ENCODE measurements at regions not wholly inside any gene's neighbourhood (a gene's known extent, or its start where the extent isn't known, plus 50 kb on each side); places are given as distances from the start of the nearest gene placed in this dataset.

DNA sequence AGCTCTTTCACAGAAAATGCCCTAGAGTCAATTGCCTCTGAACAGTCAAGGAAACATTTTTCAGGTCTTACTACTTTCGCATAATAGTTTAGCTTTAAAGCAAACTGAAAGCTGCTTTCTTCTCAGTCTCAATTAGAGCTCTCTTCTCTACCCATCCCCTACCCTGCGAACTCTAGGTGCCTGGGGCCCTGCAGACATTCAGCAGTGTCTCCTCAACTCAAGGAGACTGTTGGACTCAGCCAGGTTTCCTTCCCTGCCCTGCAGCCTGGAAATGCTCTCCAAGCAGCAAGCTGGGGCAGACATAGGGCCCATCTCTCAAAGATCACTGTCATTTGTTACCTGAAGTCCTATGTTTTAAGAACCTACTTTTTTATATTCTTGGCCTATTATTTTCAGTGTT is 312.5 kb upstream of the PRICKLE1 start:
- TF ChIP-seq, protein P1, sequence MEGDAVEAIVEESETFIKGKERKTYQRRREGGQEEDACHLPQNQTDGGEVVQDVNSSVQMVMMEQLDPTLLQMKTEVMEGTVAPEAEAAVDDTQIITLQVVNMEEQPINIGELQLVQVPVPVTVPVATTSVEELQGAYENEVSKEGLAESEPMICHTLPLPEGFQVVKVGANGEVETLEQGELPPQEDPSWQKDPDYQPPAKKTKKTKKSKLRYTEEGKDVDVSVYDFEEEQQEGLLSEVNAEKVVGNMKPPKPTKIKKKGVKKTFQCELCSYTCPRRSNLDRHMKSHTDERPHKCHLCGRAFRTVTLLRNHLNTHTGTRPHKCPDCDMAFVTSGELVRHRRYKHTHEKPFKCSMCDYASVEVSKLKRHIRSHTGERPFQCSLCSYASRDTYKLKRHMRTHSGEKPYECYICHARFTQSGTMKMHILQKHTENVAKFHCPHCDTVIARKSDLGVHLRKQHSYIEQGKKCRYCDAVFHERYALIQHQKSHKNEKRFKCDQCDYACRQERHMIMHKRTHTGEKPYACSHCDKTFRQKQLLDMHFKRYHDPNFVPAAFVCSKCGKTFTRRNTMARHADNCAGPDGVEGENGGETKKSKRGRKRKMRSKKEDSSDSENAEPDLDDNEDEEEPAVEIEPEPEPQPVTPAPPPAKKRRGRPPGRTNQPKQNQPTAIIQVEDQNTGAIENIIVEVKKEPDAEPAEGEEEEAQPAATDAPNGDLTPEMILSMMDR (conservative IDR thresholded peaks at IDR 0.05), result no peak

DNA sequence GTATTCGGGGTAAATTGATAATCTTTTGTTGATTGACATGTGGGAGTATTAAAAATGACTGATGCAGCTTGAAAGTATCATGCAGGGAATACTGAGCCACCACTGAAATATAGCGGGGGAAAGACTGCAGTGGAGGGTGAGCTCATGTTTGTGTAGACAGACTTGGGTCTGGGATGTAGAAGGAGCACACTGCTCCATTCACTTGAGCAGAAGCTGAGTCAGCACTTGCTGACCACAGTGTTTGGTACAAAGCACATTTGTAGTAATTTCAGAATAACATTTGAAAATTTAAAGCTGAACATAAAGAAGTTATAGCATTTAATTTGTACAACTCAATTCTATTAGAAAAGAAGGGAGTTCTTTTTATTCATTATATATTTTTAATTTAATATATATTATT is 304.3 kb upstream of the PRICKLE1 start:
- no peak overlapping the region for H3K27ac ChIP-seq
- TF ChIP-seq, protein P1 (conservative IDR thresholded peaks at IDR 0.05), result no peak

More for the DNA sequence above, 312.5 kb upstream of the PRICKLE1 start:
- H3K27ac ChIP-seq, result no peak overlapping the region

DNA sequence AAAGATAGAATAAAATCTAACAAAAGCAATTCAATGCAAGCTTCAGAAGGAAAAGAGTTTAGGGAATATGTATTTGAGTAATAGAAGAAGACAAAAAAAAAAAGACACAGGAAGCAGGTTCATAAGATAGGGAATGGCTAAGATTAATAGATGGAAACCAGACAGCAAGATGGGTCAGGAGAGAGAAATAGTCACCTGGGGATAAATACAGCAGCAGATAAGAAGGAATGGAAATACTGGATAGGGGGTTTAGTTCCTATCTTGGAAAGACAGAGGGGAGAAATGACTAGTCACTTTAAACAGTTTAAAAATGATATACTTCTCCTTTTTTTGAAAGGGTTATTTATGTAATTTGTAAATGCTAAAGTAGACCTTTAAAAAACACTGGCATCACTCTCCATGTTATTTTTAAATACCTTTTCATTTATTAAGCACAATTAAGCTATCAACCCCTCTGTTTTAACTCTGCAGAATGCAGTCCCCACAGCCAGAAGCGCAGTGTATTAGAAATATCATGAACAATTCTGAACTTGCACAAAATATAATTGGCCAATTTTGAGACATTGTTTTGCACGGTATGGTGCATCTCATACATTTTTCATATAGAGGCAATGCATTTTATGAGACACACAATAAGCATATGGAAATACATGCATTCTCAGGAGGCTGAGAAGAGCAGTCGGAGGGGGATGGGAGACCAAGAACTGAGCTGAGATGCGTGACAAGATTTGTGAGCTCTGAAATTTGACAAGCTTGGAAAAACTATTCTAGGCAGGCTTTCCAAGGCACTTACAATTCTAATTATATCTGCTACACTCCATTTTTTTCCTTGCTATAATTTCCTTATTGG is 303.4 kb upstream of the PRICKLE1 start:
- TF ChIP-seq, protein P1 (conservative IDR thresholded peaks at IDR 0.05), result no peak
- no peak overlapping the region for H3K27ac ChIP-seq

DNA sequence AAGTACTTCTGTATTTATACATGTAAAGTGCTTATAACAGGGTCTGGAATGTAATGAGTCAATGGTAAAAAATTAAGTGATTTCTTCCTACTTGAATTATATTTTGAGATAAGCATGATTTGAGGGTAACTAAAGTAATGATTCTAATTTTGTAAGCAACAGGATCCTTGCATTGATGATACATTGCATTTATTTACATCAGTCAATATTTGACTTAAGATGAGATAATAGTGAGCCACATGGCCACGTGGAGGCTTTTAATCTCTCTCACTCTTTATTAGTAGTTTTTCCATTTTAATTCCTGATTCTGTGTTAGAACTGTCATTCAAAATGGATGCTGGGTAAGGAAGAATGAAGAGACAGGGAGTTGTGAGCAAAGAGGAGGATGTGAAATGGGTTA is 298.1 kb upstream of the PRICKLE1 start:
- no peak overlapping the region for H3K27ac ChIP-seq
- TF ChIP-seq, protein P1 (conservative IDR thresholded peaks at IDR 0.05), result no peak

DNA sequence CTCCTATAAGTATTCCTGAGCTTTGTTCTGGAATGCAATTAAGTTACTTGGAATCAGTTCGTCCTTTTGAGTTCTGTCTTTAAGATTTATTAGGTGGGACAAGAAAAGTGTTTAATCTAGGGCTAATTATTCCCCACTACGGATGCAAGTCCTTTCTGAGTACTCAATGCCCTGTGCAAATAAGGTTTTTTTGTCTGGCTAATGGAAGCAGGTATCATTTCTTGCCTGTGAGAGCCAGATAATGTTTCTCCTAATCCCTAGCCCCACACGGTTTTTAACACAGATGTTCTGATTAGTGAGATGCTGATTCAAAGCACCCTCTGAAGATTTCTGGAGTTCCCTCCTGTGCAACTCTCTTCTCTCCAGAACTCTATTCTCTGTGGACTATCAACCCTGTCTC is 296.6 kb upstream of the PRICKLE1 start:
- H3K27ac ChIP-seq, result no peak overlapping the region
- TF ChIP-seq, protein P1 (conservative IDR thresholded peaks at IDR 0.05), result no peak

DNA sequence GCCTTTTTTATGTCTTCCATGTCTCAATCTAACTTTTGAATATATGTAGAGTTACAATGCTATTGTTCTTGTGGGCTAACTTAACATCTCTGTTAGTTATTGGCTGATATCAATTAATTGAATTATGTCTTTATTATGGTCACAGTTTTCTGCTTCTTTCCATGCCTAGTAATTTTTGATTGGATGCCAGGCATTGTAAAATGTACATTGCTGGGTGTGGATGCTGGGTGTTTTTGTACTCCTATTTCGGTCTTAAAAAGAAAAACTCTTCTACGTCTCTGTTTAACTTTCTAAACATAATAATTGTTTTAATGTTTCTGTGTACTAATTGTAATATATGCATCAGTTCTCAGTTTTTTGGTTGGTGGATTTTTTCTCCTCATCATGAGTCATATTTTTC is 296.1 kb upstream of the PRICKLE1 start:
- no peak overlapping the region for H3K27ac ChIP-seq
- TF ChIP-seq, protein P1 (conservative IDR thresholded peaks at IDR 0.05), result no peak

DNA sequence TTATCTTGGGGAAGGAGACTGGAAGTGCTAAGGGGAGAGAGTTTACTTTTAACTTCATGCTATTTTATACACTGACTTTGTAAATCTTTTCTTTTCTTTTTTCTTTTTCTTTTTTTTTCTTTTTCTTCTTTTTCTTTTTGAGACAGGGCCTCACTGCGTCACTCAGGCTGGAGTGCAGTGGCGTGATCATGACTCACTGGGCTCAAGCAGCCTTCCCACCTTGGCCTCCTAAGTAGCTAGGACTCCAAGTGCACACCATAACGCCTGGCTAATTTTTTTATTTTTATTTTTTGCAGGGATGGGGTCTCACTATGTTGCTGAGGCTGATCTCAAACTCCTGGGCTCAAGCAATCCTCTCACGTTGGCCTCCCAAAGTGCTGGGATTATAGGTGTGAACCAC is 294.6 kb upstream of the PRICKLE1 start:
- H3K27ac ChIP-seq, result peak overlapping the region; percentile 11
- TF ChIP-seq, protein P1 (conservative IDR thresholded peaks at IDR 0.05), result no peak
